Activated T-cell treated with anti-CD3 and anti-CD28 coated beads for 1 hour (primary cell): ENCODE measurements at regions not wholly inside any gene's neighbourhood (a gene's known extent, or its start where the extent isn't known, plus 50 kb on each side); places are given as distances from the start of the nearest gene placed in this dataset.
"Not testable (repeated sequence)": the region's sequence is repeated elsewhere in the genome, so short reads cannot be mapped to it uniquely, and the experiment has no call there.

Experiments
- DNase-seq: peaks from one replicate; pipeline ENCODE4 v3.0.0-alpha.2; 2020; ENCODE audit warnings: low read depth

GRCh38 chr3:124364317-124365020 is 365.8 kb upstream of the UMPS start:
- DNase-seq = no peak

GRCh38 chr3:124366655-124367054 is 363.6 kb upstream of the UMPS start:
- not testable (repeated sequence) for DNase-seq

- no peak for DNase-seq
Observed at GRCh38 chr3:124372775-124373174, 357.5 kb upstream of the UMPS start.

- no peak for DNase-seq
Observed at GRCh38 chr3:124373524-124373923, 356.7 kb upstream of the UMPS start.

- DNase-seq = no peak
Observed at GRCh38 chr3:124374583-124374982, 355.7 kb upstream of the UMPS start.

- DNase-seq = no peak
Observed at GRCh38 chr3:124381575-124382333, 348.5 kb upstream of the UMPS start.

- no peak for DNase-seq
Observed at GRCh38 chr3:124383051-124383450, 347.2 kb upstream of the UMPS start.

- no peak for DNase-seq
Observed at GRCh38 chr3:124383846-124384466, 346.3 kb upstream of the UMPS start.

GRCh38 chr3:124384527-124384926 is 345.7 kb upstream of the UMPS start:
- DNase-seq = no peak

GRCh38 chr3:124385996-124386395 is 344.3 kb upstream of the UMPS start:
- DNase-seq = no peak

- DNase-seq = no peak
Observed at GRCh38 chr3:124386996-124387595, 343.2 kb upstream of the UMPS start.

- DNase-seq = no peak
Observed at GRCh38 chr3:124391774-124392173, 338.5 kb upstream of the UMPS start.

- no peak for DNase-seq
Observed at GRCh38 chr3:124393340-124393739, 336.9 kb upstream of the UMPS start.

GRCh38 chr3:124395162-124395561 is 335.1 kb upstream of the UMPS start:
- no peak for DNase-seq

GRCh38 chr3:124395584-124396338 is 334.5 kb upstream of the UMPS start:
- no peak for DNase-seq

- no peak for DNase-seq
Observed at GRCh38 chr3:124396339-124396950, 333.8 kb upstream of the UMPS start.

GRCh38 chr3:124397088-124397487 is 333.2 kb upstream of the UMPS start:
- no peak for DNase-seq

- no peak for DNase-seq
Observed at GRCh38 chr3:124398594-124398993, 331.7 kb upstream of the UMPS start.

GRCh38 chr3:124401843-124402242 is 328.4 kb upstream of the UMPS start:
- no peak for DNase-seq

- no peak for DNase-seq
Observed at GRCh38 chr3:124402791-124403190, 327.5 kb upstream of the UMPS start.

GRCh38 chr3:124404621-124405020 is 325.6 kb upstream of the UMPS start:
- no peak for DNase-seq

GRCh38 chr3:124407260-124407659 is 323.0 kb upstream of the UMPS start:
- no peak for DNase-seq
